ENCODE measurements at regions not wholly inside any gene's neighbourhood (a gene's known extent, or its start where the extent isn't known, plus 50 kb on each side); places are given as distances from the start of the nearest gene placed in this dataset.

DNA sequence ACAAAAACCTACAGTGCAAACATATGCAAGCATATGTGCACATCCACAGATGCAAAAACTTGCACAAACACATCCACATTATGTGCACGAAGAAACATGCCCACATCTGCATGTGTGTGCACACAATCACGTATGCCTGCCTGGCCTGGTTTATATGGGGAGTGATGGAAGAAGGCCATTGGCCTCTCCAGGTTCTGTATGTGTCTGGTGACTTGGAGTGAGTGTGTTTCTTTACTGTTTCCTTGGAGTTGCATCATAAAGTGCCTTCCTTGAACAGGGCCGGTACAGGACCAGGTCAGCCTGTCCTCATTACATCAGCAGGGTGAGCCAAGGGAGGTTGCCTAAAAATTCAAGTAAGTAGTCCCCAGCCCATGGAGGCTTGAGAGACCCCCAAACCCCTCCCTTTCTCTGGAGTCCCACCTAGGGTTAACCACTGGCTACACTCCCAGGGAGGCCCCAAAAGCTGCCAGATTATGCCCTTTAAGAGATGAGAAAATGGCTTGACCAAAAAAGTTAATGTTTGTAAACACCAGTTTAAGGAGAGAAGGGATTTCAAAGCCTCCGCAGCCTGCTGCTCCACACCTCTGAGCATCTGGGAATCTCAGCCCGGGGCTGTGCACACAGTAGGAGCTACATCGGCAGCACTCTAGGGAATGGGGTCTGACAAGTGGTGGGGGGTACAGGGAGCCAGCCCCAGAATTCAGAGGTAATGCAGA, 140.8 kb downstream of the VEGFA start (continued):
- TF ChIP-seq, protein P1, sequence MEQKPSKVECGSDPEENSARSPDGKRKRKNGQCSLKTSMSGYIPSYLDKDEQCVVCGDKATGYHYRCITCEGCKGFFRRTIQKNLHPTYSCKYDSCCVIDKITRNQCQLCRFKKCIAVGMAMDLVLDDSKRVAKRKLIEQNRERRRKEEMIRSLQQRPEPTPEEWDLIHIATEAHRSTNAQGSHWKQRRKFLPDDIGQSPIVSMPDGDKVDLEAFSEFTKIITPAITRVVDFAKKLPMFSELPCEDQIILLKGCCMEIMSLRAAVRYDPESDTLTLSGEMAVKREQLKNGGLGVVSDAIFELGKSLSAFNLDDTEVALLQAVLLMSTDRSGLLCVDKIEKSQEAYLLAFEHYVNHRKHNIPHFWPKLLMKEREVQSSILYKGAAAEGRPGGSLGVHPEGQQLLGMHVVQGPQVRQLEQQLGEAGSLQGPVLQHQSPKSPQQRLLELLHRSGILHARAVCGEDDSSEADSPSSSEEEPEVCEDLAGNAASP (IDR thresholded peaks at IDR 0.05) = no peak
- TF ChIP-seq ZNF436 (CRISPR knock-in tag; IDR thresholded peaks at IDR 0.05) (no peak), MIER1 (IDR thresholded peaks at IDR 0.05; ENCODE audit: low read depth) (no peak), WHSC1 (IDR thresholded peaks at IDR 0.05; ENCODE audit: low read length) (no peak), ZNF354B (CRISPR knock-in tag; IDR thresholded peaks at IDR 0.05) (no peak), MCM2 (IDR thresholded peaks at IDR 0.05; ENCODE audit: low read depth) (no peak), ETS2 (tag; IDR thresholded peaks at IDR 0.05; ENCODE audit: borderline replicate concordance, poor library complexity, severe bottlenecking) (no peak), PHB (CRISPR knock-in tag; IDR thresholded peaks at IDR 0.05) (no peak), ZNF589 (CRISPR knock-in tag; IDR thresholded peaks at IDR 0.05; ENCODE audit: low read depth) (peak; percentile 93), SMAD1 (IDR thresholded peaks at IDR 0.05; ENCODE audit: low read depth, low read length, partially characterized antibody) (peak; percentile 93), ZNF57 (CRISPR knock-in tag; IDR thresholded peaks at IDR 0.05) (no peak), NBN (IDR thresholded peaks at IDR 0.05; ENCODE audit: low read depth) (0 out of 2 replicates have a peak, but pooled peaks have one; percentile 65), PHB2 (IDR thresholded peaks at IDR 0.05; ENCODE audit: low read depth) (no peak), PYGO2 (tag; IDR thresholded peaks at IDR 0.05) (peak; percentile 10; the same call in 1 of the 2 replicates), HNRNPL (IDR thresholded peaks at IDR 0.05; ENCODE audit: low read depth, low read length) (no peak), BRF1 (IDR thresholded peaks at IDR 0.05; ENCODE audit: borderline replicate concordance, extremely low read depth, insufficient read length) (no peak), EP300 (IDR thresholded peaks at IDR 0.05; ENCODE audit: low read length) (peak; percentile 97), RFX7 (CRISPR knock-in tag; IDR thresholded peaks at IDR 0.05) (no peak), ZNF407 (IDR thresholded peaks at IDR 0.05; ENCODE audit: low read depth) (no peak), ZNF347 (CRISPR knock-in tag; IDR thresholded peaks at IDR 0.05; ENCODE audit: low read depth) (no peak)
- TF ChIP-seq, protein P2, sequence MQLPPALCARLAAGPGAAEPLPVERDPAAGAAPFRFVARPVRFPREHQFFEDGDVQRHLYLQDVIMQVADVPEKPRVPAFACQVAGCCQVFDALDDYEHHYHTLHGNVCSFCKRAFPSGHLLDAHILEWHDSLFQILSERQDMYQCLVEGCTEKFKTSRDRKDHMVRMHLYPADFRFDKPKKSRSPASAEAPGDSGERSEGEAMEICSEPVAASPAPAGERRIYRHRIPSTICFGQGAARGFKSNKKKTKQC (CRISPR knock-in tag; IDR thresholded peaks at IDR 0.05) = no peak

Measured in K562 (cell line).